ENCODE measurements at regions not wholly inside any gene's neighbourhood (a gene's known extent, or its start where the extent isn't known, plus 50 kb on each side); places are given as distances from the start of the nearest gene placed in this dataset.

DNA sequence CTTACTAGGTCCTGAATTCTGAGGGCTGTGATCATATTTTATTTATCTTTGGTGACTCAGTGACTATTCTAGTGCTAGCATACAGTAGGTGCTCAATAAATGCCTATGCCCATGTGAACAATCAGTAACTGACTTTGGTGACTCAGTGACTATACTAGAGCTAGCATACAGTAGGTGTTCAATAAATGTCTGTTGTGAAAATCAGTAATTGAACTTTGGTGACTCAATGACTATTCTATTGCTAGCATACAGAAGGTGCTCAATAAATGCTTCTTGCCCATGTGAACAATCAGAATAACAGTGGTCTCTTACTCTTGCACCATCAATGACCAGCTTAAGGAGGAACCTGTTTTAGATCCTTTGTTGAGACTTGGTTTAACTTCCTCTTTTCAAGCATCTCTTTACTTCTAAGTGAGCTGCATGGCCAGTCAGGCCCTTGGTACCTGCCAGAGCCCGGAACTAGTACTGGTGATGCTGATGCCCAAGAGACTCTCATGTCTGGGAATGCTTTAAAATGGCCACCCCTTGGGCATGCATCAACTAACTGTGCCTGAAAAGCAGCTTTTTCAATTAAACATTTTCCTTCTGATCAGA is 214.9 kb upstream of the SPRED2 start:
- DNase-seq (ENCODE audit: low spot score), result no peak

DNA sequence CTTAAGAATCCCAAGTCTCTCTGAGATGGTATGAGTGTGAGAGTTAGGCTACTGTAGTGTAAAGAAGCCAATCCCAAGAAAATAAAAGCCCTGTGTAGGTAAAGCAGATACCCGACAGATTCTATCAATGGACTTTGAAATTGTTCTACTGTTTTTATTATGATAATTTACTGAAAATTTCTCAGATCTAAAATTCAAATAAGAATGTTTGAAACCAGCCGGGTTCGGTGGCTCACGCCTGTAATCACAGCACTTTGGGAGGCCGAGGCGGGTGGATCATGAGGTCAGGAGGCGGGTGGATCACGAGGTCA is 208.3 kb upstream of the SPRED2 start:
- DNase-seq (ENCODE audit: low spot score), result no peak

DNA sequence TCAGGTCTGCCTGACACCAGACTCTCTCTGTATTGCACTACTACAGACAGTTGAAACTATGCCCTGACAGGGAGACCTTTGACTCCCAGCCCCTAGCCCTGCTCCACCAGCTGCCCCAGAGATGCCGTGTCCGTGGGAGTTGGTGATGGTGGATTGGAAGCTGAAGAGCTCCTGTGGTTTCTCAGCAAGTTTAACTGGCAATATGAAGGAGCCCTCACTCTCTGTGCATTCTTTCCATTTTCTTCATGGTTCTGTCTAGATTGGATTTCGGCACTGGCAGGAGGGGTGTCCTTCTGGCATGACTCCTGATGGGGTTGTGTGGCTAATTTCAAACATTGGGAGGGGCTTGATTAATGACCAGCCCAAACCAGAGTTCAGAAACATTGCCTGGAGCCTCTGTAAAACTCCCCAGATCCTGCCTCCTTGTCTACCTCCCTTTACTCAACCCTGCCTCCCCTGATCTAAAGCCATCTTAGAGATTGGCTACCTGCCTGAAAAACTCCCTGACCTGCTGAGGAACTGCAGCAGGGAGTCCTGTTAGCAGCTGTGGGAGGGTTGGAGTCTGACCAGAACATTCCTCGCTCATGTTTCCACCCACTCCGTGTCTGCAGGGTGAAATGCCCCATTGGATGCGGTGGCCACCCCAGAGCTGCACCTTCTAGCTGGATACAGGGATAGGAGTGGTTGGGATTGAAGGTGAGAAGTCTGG is 206.9 kb upstream of the SPRED2 start:
- DNase-seq (ENCODE audit: low spot score), result no peak

- no peak for DNase-seq (ENCODE audit: low spot score)
Measured at GRCh38 chr2:65638443-65638842, 206.0 kb upstream of the SPRED2 start.

GRCh38 chr2:65636813-65637483 is 204.5 kb upstream of the SPRED2 start:
- no peak for DNase-seq (ENCODE audit: low spot score)

- no peak for DNase-seq (ENCODE audit: low spot score)
Measured at GRCh38 chr2:65636024-65636423, 203.6 kb upstream of the SPRED2 start.

DNA sequence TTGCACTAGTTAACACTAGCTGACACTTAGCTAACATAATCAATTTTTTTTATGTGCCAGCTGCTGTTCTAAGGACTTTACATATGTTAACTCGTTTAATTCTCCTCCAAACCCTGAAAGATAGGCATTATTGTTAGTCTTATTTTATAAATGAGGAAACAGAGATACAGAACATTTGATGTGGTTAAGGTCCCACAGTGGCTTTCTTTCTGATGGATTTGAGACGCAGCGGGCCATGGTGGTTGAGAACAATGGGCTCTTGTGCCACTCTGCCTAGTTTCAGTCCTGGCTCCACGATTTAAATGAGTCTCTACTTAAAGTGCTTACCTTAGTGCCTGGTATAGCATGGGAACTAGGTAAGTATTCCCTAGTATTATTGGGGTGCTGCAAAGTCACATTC is 201.9 kb upstream of the SPRED2 start:
- no peak for DNase-seq (ENCODE audit: low spot score)

- no peak for DNase-seq (ENCODE audit: low spot score)
Measured at GRCh38 chr2:65630643-65631042, 198.2 kb upstream of the SPRED2 start.

DNA sequence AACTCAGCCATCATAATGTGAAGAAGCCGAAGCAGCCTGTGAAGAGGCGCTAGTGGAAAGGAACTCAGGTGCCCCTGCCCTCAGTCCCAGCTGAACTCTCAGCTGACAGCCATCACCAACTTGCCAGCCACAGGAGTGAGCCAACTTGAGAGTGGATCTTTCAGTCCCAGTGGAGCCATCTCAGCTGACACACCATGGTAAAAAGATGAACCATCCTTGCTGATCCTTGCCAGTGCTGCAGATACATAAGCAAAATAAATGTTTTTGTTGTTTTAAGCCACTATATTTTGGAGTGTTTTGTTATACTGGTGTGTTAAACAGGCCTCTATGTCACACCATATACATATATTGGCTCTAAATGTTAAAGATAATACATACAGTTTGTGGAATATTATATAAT is 195.8 kb upstream of the SPRED2 start:
- no peak for DNase-seq (ENCODE audit: low spot score)

DNA sequence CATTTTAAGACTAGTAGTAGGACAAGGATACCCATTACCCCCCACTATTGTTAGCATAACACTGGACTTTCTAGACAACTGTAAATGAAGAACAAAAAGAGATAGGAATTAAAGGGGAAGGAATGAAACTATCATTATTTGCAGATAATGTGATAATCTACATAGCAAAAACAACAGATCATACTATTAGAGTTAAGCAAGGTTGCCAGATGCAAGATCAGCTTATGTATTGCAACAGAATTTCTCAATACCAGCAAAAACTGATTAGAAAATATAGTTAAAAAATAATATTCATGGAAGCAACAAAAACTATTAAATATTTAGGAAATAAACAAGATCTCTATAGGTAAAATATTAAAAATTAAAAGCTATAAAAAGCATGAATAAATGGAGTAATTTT is 194.4 kb upstream of the SPRED2 start:
- no peak for DNase-seq (ENCODE audit: low spot score)

- no peak for DNase-seq (ENCODE audit: low spot score)
Measured at GRCh38 chr2:65625982-65626381, 193.6 kb upstream of the SPRED2 start.

DNA sequence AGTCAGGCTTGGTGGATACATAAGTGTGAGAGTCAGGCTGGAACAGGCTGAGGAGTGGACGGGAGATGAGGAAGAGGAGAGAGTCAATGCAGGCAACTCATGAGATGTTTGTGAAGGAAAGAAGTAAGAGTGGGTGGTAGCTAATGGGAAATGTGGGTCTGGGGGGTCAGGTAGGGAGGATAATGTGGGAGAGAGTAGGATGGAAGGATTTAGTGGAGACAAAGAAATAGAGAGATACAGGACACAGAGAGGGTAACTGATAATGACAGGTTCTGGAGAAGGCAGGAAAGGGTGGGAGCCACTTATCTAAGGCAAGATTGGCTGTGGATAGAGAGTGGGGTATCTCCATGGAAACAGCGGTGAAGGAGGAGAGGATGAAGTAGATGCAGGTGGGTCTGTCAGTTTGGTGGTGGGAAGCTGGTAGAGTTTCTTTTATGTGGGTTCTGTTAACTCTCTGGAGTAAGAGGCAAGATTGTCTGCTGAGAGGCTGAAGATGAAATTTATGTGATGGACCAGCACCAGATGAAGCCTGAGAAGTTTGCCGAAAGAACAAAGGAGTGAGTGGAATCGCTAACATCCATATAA is 190.6 kb upstream of the SPRED2 start:
- no peak for DNase-seq (ENCODE audit: low spot score)

DNA sequence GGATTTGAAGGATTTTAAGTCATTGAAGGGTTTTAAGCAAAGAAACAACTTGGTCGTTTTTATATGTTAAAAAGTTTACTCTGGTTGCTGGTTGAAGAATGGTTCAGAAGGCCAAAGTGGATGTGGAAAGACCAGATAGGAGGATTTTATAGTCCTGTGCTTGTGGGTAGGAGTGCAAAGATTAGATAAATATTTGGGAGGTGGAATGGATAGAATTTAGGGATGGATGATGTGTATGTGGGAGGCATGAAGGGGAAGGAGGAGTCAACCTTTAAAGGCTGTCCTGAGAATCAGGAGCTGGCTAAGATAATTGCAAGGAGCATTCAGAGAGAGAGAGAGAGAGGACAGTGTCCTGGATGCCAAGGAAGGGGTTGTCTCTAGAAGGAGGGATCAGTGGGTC is 190.1 kb upstream of the SPRED2 start:
- DNase-seq (ENCODE audit: low spot score), result no peak

GRCh38 chr2:65620524-65620923 is 188.1 kb upstream of the SPRED2 start:
- DNase-seq (ENCODE audit: low spot score), result no peak

DNA sequence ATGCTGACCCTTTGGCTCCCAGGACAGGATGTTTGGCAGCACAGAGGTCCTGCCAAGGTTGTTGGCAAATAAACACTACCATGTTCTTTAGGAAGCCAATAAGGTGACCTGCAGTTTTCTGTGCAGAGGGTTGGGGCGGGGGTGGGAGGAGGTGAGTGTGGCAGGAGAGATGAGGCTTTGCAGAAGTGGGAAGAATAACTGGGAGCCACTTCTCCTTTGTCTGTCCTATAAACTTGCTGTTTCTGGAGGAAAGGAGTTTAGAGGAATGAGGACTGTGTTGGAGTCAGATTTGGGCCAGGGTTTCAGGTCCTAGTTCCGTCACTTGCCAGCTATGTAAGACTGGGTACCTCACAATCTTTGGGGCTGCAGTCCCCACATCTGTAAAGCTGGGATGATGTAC is 187.6 kb upstream of the SPRED2 start:
- DNase-seq (ENCODE audit: low spot score), result no peak

- no peak for DNase-seq (ENCODE audit: low spot score)
Measured at GRCh38 chr2:65615602-65616001, 183.2 kb upstream of the SPRED2 start.

DNA sequence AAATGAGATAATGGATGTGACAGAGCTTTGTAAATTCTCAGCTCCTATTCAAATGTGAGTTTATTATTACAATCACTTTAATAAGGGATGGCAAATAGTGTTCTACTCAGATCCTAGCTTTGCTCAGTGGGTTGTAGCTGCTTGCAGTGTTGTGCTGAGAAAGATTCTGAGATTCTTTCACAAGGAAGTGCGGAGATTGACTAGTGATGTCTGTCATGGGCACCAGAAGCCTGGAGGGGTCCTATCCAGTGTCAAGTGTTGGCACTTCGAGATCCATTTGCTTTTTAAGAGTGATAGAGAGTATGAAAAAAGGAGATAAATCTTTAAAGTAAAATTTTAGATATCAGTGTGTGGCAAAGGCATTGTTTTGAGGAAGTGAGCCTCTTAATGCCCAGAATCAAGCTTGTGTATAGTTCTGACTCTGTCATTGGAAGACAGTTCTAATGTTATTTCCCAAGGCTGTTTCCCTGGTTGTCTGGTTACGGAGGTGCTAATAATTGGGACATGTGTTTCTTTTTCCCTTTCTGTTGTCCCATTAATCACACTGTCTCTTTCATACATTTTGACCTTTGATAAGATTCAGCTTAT is 181.7 kb upstream of the SPRED2 start:
- DNase-seq (ENCODE audit: low spot score), result no peak

DNA sequence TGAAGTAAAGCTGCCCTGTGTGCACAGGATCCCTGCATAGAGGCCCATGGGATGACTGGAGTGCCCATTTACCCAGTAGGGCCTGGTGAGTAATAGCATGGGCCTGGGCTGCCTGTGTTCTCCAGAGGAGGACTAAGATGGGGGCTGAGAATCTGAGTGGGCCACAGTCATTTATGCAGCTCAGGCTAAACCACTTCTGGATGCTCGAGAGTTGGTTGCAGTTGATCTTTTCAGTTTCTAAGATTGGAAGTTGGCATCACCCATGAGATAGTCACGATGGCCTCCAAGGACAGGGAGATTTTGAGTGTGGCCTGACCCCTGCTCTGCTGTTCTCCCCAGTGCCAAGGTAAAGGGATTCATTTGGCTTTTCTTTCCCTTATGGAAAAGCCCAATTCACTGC is 179.1 kb upstream of the SPRED2 start:
- no peak for DNase-seq (ENCODE audit: low spot score)

DNA sequence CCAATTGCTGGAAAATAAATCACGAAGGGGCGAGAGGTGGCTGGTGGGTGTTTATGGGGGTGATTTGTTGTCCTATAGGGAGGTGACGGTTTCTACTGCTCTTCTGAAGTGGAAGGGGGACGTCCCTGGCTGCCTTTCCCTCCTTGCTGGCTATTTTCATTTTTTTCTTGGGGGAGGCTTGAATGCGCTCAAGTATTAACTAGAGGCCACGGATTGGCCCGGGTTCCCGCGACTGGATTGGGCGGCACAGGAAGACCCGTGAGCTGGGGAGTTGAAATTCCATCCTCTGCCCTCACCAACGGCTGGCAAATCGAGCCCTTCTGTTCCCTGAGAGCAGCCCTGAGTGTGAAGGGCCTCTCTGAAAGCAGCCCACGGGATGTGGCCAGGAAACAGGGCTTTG is 176.5 kb upstream of the SPRED2 start:
- DNase-seq (ENCODE audit: low spot score), result no peak

DNA sequence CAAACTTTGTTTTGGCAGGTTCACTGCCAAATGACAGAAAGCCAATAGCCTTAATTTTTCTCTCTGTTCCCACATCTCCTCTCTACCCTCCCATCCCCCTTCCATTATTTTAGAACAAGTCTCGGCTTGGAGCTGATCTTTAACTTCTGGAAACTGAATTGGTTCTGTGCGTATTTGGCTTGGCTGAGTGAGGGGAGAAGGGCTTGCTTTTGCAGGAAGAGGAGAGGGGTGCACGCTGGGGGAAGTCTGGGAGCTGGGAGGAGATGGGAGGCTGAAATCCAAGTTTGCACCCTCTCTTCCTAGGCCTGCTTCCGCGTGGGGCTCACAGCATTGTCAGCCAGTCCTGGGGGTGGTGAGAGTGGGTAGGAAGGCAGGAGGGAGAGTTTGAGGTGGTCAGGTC is 176.1 kb upstream of the SPRED2 start:
- DNase-seq (ENCODE audit: low spot score), result no peak

- no peak for DNase-seq (ENCODE audit: low spot score)
Measured at GRCh38 chr2:65607662-65608305, 175.4 kb upstream of the SPRED2 start.

DNA sequence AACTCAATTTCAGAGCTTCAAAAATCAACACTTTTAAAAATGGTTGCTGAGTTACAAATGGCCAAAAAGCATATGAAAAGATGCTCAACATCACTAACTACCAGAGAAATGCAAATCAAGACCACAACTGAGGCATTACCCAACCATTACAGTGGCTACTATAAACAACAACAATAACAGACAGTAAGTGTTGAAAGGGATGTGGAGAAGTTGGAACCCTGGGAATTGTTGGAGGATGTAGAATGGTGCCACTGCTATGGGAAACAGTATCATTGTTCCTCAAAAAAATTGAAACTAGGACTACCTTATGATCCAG is 173.3 kb upstream of the SPRED2 start:
- DNase-seq (ENCODE audit: low spot score), result no peak
